GM18505 (cell line): ENCODE measurements at regions not wholly inside any gene's neighbourhood (a gene's known extent, or its start where the extent isn't known, plus 50 kb on each side); places are given as distances from the start of the nearest gene placed in this dataset.
"Not testable (repeated sequence)": the region's sequence is repeated elsewhere in the genome, so short reads cannot be mapped to it uniquely, and the experiment has no call there.

Experiments used
- ATAC-seq: cut with Tn5 transposase; IDR thresholded peaks from one replicate; pipeline ENCODE4 v1.9.1; 2021; ENCODE audit not compliant: unreplicated experiment
- POLR2A ChIP-seq: IDR thresholded peaks from 4 replicates; pipeline ENCODE4 v1.6.1; 2011; ENCODE audit warnings: borderline replicate concordance; ENCODE audit not compliant: insufficient read depth, insufficient read length; ENCODE audit errors: extremely low read depth

DNA sequence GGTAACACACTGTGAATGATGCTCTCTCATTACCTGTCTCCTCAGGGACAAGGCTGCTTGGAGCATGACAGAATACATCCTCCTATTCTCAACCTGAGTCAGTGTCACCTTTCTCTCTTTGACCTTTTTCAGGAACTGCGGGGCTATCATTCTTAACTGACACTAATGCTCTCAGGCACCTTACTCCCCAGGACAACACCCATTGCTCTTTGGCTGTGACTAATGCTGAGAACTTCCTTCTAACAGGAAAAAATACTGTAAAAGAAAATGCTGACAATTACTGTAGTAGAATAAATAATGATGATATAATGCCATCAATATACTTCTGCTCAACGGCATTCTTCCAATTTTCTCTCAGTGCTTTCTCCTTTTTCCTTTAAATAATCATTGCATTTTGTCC is 2082.7 kb upstream of the RAG2 start:
- TF ChIP-seq POLR2A = no peak
- ATAC-seq = no peak

DNA sequence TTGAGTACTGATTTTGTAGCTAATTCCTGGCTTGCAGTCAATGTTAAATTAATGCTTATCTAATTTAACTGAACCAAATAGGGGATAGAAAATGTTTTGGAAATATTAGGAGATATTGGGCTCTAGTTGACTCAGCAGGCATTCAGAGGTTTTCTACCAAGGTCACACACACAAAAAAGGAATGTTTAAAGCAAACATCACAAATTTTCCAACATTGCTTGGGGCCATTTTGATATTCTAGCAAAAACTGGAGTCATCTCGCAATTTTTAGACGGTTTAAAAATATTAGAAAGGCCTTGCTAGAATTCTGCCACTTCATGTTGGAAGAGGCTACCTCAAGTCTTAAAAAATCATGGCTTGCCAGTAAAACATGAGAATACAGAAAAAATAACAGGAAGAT is 2082.1 kb upstream of the RAG2 start:
- TF ChIP-seq POLR2A = no peak
- ATAC-seq = no peak

DNA sequence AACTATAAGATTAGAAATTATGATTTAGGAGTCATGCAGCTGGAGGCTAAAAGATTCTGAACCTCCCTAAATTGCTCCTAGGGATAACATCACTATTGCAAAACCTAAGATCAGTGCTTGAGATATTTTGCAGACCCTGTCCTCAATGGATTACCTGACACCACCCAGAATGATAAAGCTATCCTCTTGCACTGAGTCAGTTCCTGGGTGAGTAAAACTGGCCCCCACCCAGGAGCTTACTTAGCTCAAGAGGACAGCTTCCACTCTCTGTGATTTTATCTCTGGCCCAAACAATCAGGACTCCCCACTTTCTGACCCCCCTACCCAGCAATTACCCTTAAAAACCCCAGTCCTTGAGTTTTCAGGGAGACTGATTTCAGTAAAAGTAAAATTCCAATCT is 2074.4 kb upstream of the RAG2 start:
- ATAC-seq = no peak
- no peak for TF ChIP-seq POLR2A

DNA sequence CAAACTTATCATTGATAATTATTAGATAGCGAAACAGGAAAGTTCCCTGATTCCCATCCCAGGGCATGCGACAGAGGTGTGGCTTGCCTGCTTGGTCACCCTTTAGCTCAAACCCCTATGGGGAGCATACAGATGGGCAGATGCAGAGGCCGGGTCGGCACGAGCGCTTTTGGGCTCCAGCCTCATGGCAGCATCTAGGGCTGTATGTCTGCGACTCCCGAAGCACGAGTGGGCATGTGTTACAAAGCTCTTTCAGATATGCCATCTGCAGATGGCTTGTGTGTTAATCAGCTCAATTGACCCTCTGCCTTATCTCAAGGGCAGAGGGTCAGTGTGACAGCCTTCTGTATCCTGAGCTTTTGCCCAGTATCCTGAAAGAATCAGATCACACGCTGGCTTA is 2069.3 kb upstream of the RAG2 start:
- TF ChIP-seq POLR2A = no peak
- no peak for ATAC-seq

DNA sequence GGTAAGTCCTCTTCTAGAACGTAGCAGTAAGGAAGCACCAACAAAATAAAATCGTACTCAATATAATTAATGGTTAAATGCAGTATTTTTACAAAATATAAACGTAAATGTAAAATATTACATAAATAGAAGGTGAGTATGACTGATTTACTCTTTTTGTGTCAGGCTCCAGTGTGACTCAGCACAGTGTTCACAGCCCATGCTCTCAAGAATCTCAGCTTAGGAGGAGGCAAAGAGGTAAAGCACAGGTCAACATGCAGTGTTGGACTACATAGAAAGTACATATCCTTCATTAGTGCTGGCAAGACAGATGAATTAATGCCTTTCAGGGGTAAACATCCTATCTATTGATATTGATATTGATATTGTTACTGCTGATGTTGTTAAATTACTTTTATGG is 2050.6 kb upstream of the RAG2 start:
- ATAC-seq = no peak
- TF ChIP-seq POLR2A = no peak

DNA sequence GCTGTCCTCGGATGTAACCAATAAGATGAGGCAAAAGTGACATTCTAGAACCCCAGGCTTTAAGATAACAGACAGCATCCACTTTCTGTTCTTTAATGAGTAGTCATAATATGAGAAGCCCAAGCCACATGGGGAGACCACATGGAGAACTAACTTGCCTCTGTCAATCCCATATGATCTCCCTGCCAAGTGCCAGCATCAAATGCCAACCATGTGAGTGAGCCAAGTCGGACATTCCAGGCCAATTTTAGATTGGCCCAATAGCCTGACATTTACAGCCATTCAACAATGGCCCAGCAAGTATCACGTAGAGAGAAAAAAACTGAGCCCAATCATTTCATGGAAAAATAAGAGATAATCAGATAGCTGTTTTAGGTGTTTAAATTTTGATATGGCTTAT is 2048.3 kb upstream of the RAG2 start:
- no peak for ATAC-seq
- TF ChIP-seq POLR2A = no peak

DNA sequence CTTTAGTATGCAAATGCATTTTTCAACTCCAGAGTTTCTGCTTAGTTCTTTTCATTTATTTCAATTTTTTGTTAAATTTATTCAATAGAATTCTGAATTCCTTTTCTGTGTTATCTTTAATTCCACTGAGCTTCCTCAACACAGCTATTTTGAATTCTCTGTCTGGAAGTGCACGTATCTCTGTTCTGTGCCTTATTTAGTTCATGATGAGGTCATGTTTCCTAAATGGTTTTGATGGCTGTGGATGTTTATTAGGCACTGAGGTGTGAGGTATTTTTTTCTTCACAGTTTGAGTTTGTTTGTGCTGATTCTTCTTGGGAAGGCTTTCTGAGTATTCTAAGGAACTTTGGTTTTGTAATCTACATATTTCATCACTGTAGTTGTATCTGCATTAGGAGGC is 2042.8 kb upstream of the RAG2 start:
- TF ChIP-seq POLR2A = no peak
- ATAC-seq = no peak

DNA sequence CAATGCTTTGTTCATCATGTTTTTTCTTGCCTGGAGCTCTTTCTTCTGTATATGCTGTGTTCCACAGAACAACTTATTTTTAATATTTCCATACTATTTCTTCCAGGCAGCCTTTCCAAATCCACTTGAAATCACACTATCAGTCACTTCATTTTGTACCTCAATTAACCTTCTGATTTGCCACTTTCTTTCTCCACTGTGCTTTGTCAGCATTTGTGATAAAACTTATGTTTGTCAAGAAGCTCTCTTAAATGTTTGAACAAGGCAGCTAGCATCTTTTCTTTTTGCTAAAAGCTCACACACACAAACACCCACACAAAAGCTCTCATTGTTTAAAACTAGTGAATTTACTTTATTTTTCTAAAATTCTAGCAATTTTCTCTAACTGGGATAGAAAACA is 2014.7 kb upstream of the RAG2 start:
- no peak for ATAC-seq

DNA sequence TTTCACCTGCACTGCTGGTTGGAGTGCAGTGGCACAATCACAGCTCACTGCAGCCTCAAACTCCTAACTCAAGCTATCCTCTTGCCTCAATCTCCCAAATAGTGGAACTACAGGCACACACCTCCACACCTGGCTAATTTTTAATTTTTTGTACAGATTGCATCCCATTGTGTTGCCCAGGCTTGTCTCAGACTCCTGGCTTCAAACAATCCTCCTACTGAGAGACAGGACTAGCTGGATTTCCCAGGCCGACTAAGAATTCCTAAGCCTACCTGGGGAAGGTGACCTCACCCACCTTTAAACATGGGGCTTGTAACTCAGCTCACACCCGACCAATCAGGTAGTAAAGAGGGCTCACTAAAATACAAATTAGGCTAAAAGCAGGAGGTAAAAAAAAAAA is 2003.3 kb upstream of the RAG2 start:
- ATAC-seq = not testable (repeated sequence)

More for the DNA sequence above, 2014.7 kb upstream of the RAG2 start:
- TF ChIP-seq POLR2A = no peak

DNA sequence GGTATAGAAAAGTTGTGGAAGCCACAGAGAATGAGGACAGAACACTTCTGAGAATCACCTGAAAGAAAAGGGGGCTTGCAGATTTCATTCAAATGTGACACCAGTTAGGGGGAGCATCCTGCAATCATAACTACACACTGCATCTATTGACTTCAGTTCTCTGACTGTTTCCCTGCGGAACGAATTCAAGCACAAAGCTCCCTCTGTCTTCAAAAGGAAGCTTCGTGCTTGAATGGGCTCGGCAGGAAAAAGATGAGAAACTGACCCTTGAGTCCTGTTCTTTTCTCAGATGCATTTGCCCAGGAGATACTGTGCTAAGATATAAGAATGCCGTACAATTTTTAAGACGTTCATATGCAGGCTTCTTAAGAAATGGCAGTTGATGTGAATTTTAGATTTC is 2000.4 kb upstream of the RAG2 start:
- ATAC-seq = no peak

DNA sequence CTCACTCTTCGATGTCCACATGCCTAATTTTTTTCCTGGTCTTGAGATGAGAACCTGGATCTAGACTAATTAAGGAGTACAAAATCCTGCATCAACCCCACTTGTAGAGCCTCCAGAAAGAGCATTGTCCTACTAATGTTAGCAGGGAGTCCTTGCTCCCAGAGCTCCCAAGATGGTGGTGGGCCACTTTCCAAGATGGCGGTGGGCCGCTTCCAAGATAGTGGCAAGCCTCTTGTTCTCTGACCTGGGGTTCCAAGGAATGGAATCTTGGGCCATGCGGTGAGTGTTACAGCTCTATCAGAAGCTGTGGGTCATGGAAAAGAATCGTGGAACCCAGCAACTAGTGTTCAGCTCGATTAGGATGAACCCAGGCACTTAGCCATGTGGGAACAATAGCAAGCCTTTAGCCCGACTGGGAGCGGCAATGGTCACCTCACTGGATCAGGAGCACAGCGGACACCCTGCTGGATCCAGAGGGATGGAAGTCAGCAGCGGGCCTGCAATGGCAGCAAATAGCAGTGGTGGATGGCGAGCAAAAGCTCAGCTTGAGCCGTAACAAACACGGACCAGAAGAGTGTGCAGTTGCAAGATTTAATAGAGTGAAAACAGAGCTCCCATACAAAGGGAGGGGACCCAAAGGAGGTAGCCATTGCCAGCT is 1997.5 kb upstream of the RAG2 start:
- not testable (repeated sequence) for ATAC-seq

More for the DNA sequence above, 2000.4 kb upstream of the RAG2 start:
- TF ChIP-seq POLR2A = no peak

DNA sequence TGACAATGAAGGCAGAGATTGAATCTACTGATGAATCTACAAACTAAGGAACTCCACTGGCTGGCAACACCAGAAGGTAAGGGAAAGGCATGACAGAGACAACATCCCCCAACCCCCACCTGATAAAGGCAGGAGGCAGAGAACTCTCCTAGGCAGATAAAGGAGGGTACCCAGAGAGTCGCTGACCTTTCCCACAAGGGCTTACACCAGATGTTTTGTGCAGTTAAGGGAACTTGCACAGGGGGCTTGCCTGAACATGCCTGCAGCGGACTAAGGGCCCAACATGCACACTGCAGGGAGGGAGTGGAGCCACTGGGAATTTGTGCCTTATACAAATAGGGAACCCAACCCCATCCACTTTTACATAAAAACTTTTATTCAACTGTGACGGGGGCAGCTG is 1996.9 kb upstream of the RAG2 start:
- TF ChIP-seq POLR2A = no peak
- ATAC-seq = no peak

DNA sequence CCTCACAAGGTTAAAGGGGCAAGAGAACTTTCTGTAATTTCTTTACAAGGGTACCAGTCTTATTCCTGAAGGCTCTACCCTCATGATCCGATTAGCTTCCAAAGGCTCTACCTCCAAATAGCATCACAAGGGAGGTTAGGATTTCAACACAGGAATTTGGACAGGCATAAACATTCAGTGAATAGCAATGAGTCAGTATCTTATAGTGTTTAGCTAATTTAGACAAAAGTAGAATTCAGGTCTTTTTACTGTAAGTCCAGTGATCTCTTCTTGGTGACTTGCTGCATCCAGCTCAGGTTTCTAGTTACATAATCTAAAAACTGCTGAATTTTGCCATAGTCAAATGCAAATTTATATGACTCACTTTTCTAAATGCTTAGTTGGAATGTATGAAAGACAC is 1995.6 kb upstream of the RAG2 start:
- ATAC-seq = no peak
- TF ChIP-seq POLR2A = no peak

DNA sequence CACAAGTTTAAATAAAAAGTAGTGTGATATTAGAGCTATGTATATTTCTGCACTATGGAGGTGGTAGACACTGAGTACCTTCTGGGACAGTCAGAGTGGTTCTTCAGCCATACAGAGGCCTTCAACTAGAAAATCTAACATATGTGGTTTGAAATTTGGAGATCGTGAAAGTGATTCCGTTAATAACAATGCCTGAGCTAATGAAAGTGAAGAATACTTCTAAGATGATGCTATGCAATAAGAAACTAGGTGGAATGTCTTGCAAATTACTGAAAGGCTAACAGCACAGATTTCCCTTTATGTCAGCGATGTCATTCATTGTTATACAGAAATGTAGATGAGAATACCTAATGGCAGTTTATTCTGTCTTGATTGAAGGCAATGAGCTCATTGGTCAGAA is 1984.7 kb upstream of the RAG2 start:
- ATAC-seq = no peak
- TF ChIP-seq POLR2A = no peak

DNA sequence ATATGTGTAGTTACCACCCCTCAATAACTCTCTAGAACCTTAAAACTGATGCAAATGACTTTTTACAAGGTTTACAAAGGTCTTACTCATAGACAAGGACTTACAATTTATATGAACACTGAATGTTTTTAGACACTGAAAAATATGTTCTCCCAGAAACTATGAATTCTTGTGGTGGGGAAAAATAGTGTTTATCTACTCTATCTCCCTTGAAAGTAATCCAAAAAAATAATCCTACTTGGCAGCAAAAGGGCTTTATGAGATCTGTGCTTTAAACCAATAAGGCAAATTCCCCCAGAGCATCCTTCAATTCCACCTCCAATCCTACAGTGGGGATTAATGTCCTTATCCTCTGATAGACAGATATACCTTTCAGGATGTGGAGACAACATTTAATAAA is 1984.1 kb upstream of the RAG2 start:
- no peak for TF ChIP-seq POLR2A
- ATAC-seq = no peak
